A673 (cell line): ENCODE measurements at regions not wholly inside any gene's neighbourhood (a gene's known extent, or its start where the extent isn't known, plus 50 kb on each side); places are given as distances from the start of the nearest gene placed in this dataset.

Experiments
- BruUV-seq: library from RNA; stranded (reverse); fragments of 400-500 nt; replicated peaks from 2 replicates; lab custom pipeline; 2021; lab: Mats Ljungman, UMichigan
- CTCF ChIA-PET: fragments of 300-600 bp; sonication (Branson Sonifier 250); formaldehyde crosslinking; loops from one replicate; lab custom pipeline; 2022; ENCODE audit warnings: antibody characterized with exemption; lab: Charles Lee
- POLR2A ChIA-PET: fragments of 300-600 bp; sonication (Branson Sonifier 250); formaldehyde crosslinking; loops from one replicate; lab custom pipeline; 2022; ENCODE audit warnings: antibody characterized with exemption; ENCODE audit not compliant: low non-redundant PET; lab: Charles Lee
- DNase-seq: peaks from one replicate; pipeline ENCODE4 v3.0.0-alpha.2; 2015; ENCODE audit warnings: low spot score
- H3K27ac ChIP-seq: fragments of 200-600 bp; sonication (generic); 2 replicates; pipeline ENCODE4 v1.5.1; 2016; ENCODE audit warnings: mixed run types, low read depth, mild to moderate bottlenecking, mixed read lengths, antibody characterized with exemption, low read length; ENCODE audit not compliant: poor library complexity, severe bottlenecking
- H3K27me3 ChIP-seq: fragments of 200-600 bp; sonication (generic); replicated peaks from 2 replicates; pipeline ENCODE4 v1.6.1; 2017; ENCODE audit warnings: mixed run types, low read depth, mild to moderate bottlenecking, mixed read lengths, antibody characterized with exemption, low read length; ENCODE audit not compliant: insufficient read depth, poor library complexity
- H3K36me3 ChIP-seq: fragments of 200-600 bp; sonication (generic); 2 replicates; pipeline ENCODE4 v1.6.1; 2016; ENCODE audit warnings: mixed run types, mild to moderate bottlenecking, mixed read lengths, antibody characterized with exemption, low read length; ENCODE audit not compliant: insufficient read depth, poor library complexity, severe bottlenecking
- H3K4me1 ChIP-seq: fragments of 200-600 bp; sonication (generic); 2 replicates; pipeline ENCODE4 v1.6.1; 2017; ENCODE audit warnings: mixed run types, mild to moderate bottlenecking, mixed read lengths, antibody characterized with exemption, low read length; ENCODE audit not compliant: insufficient read depth, poor library complexity, severe bottlenecking
- H3K4me3 ChIP-seq: fragments of 200-600 bp; sonication (generic); 2 replicates; pipeline ENCODE4 v1.5.1; 2016; ENCODE audit warnings: low read depth, mixed run types, mild to moderate bottlenecking, mixed read lengths, low read length; ENCODE audit not compliant: poor library complexity, severe bottlenecking
- H3K9me3 ChIP-seq: fragments of 200-600 bp; sonication (generic); 2 replicates; pipeline ENCODE4 v1.6.1; 2016; ENCODE audit warnings: mixed run types, low read depth, mild to moderate bottlenecking, mixed read lengths, antibody characterized with exemption, low read length; ENCODE audit not compliant: poor library complexity, severe bottlenecking
- CTCF ChIP-seq: fragments of 300-800, 200-600 bp; sonication (generic); conservative IDR thresholded peaks from 2 replicates; pipeline ENCODE4 v1.5.1; 2017; ENCODE audit warnings: low read depth, mild to moderate bottlenecking, antibody characterized with exemption, low read length, moderate library complexity, mixed read lengths
- EZH2 ChIP-seq: fragments of 200-600 bp; sonication (generic); IDR thresholded peaks from 2 replicates; pipeline ENCODE4 v1.6.1; 2017; ENCODE audit warnings: borderline replicate concordance, low read depth, mild to moderate bottlenecking, mixed read lengths, antibody characterized with exemption, low read length; ENCODE audit not compliant: poor library complexity, severe bottlenecking
- intact Hi-C: fragments of 100-400 bp; cut with micrococcal nuclease; formaldehyde crosslinking; loops from one replicate; pipeline ENCODE4 v1.10.0; 2022; ENCODE audit not compliant: unreplicated experiment

DNA sequence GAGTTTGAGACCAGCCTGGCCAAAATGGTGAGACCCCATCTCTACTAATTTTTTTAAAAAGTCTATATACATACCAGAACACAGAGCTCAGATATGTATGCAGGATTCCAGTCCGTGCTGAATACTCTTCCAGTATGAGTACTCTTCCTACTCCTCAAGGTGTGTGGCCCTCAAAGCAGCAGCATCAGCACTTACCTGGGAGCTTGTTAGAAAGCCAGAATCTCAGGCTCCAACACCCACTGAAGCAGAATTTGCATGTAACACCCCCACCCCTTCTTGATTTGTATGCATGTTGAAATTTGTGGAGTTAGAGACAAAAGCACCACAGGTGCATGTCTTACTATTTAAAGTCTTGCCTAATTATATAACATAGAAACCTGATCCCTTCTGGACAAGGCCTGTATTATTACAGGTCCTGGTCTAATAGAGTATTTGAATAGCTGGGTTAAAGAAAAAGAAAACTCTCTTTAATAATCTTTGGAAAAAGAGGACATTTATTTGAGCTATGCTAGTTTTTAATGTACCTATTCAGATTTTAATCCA lies 50.3 kb upstream of the NFE2L2 start:
- POLR2A ChIA-PET = no interaction called here
- no peaks in the 10 kb centered on the region for H3K9me3 ChIP-seq
- CTCF ChIA-PET = no interaction called here
- peaks cover 18% of the 10 kb centered on the region for H3K4me1 ChIP-seq
- H3K4me3 ChIP-seq = no peak overlapping the region
- DNase-seq = no peak
- no peak overlapping the region for H3K27ac ChIP-seq
- no TSS peak for BruUV-seq
- intact Hi-C loops = no loop called here
- no peaks in the 10 kb centered on the region for H3K36me3 ChIP-seq
- TF ChIP-seq CTCF = no peak
- no peak for TF ChIP-seq EZH2
- no peaks in the 10 kb centered on the region for H3K27me3 ChIP-seq

GRCh38 chr2:177315364-177315763 lies 50.8 kb upstream of the NFE2L2 start:
- POLR2A ChIA-PET = no interaction called here
- BruUV-seq = no TSS peak

GRCh38 chr2:177316756-177317155 lies 52.2 kb upstream of the NFE2L2 start:
- Histone ChIP-seq H3K27ac (no peak overlapping the region), H3K9me3 (no peaks in the 10 kb centered on the region), H3K4me1 (peaks cover 18% of the 10 kb centered on the region), H3K36me3 (no peaks in the 10 kb centered on the region), H3K27me3 (no peaks in the 10 kb centered on the region), H3K4me3 (no peak overlapping the region)
- POLR2A ChIA-PET = no interaction called here
- no TSS peak for BruUV-seq
- no peak for DNase-seq
- TF ChIP-seq CTCF (no peak), EZH2 (no peak)
- intact Hi-C loops = no loop called here
- CTCF ChIA-PET = no interaction called here

More at GRCh38 chr2:177315364-177315763, 50.8 kb upstream of the NFE2L2 start:
- TF ChIP-seq CTCF (no peak), EZH2 (no peak)
- intact Hi-C loops = no loop called here
- Histone ChIP-seq H3K27me3 (no peaks in the 10 kb centered on the region), H3K36me3 (no peaks in the 10 kb centered on the region), H3K9me3 (no peaks in the 10 kb centered on the region), H3K27ac (no peak overlapping the region), H3K4me3 (no peak overlapping the region), H3K4me1 (peaks cover 18% of the 10 kb centered on the region)
- DNase-seq = no peak
- CTCF ChIA-PET = no interaction called here
